Thymus (tissue), 11 donors: ENCODE measurements at regions not wholly inside any gene's neighbourhood (a gene's known extent, or its start where the extent isn't known, plus 50 kb on each side); places are given as distances from the start of the nearest gene placed in this dataset.
A peak's percentile ranks its signal among the peaks of the same experiment; 100 is the strongest.

Experiments used
- DNase-seq, 9 donors: peaks; one replicate each; pipeline ENCODE4 v3.0.0-alpha.2; 2013; ENCODE audit warnings: low spot score in 9 of 9, low read depth in 6 of 9, missing footprints in 1 of 9
- H3K27ac ChIP-seq, 2 donors: one replicate each; pipeline ENCODE4 v1.5.1; 2013; ENCODE audit warnings: control low read depth in 1 of 2, low read depth in 1 of 2, low read length in 1 of 2, mild to moderate bottlenecking in 1 of 2, moderate library complexity in 1 of 2
- H3K27me3 ChIP-seq, 2 donors: one replicate each; pipeline ENCODE4 v1.5.1; 2013; ENCODE audit warnings: low read length in 1 of 2; ENCODE audit not compliant: control insufficient read depth in 2 of 2, insufficient read depth in 1 of 2
- H3K36me3 ChIP-seq, 2 donors: one replicate each; pipeline ENCODE4 v1.5.1; 2013; ENCODE audit warnings: low read length in 1 of 2, mild to moderate bottlenecking in 1 of 2, moderate library complexity in 1 of 2; ENCODE audit not compliant: control insufficient read depth in 2 of 2, insufficient read depth in 2 of 2
- H3K4me1 ChIP-seq, 2 donors: one replicate each; pipeline ENCODE4 v1.5.1; 2013; ENCODE audit warnings: low read length in 2 of 2; ENCODE audit not compliant: control insufficient read depth in 2 of 2, insufficient read depth in 2 of 2
- H3K4me3 ChIP-seq, 2 donors: one replicate each; pipeline ENCODE4 v1.5.1; 2013; ENCODE audit warnings: low read length in 2 of 2, control low read depth in 1 of 2, mild to moderate bottlenecking in 1 of 2
- H3K9me3 ChIP-seq, 2 donors: one replicate each; pipeline ENCODE4 v1.5.1; 2013; ENCODE audit warnings: low read length in 1 of 2, mild to moderate bottlenecking in 1 of 2; ENCODE audit not compliant: control insufficient read depth in 2 of 2, insufficient read depth in 1 of 2
- WGBS: extraction: QIAGEN DNeasy Blood & Tissue Kit; methylation state at CpG from one replicate; pipeline ENCODE4 v1.1.7; 2013; 5-methylcytosine and 5-hydroxymethylcytosine counted together
- donor health status: healthy.

DNA sequence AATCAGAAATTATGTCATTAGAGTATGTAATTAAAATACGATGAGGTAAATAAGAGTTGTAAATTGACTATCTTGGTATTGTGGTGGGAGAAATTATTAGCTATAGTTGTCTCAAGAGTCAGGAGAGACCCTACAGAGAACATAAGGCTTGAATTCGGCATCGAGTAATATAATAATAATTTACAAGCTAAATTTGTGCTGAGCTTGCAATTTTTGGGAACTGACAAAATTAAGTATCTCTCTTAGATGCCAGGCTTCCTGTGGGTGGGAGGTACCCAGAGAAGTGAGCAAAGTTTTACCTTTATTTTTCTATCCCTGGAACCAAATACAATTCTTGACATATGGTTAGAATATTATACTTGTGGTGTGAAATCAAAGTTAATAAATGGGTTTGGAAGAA lies 1637.0 kb downstream of the EFNB2 start:
- Histone ChIP-seq H3K27ac (no peak overlapping the region), H3K9me3 (no peaks in the 10 kb centered on the region), H3K4me3 (no peak overlapping the region), H3K27me3 (no peaks in the 10 kb centered on the region), H3K36me3 (no peaks in the 10 kb centered on the region), H3K4me1 (no peaks in the 10 kb centered on the region)
- no peak for DNase-seq
- WGBS = 99% methylated on average over 3 of the region's 3 CpGs

DNA sequence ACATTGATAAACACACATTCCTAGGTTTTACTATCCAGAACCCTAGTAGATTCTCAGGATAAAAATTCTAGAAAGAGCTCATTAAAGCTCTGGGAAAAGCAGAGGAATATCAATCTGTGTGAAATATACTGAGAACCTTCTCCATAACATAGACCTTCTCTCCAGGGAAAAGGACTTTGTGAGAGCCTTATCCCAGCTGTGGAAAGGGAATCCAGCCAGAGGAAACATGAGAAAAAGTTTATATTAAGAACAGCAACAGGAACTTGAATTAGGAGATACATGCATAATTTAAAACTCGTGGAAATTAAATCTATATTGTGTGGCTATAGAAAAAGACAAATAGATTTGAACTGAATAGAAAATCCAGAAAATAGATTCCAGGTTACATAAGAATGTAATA lies 1639.9 kb downstream of the EFNB2 start:
- Histone ChIP-seq H3K4me3 (no peak overlapping the region), H3K9me3 (no peaks in the 10 kb centered on the region), H3K36me3 (no peaks in the 10 kb centered on the region), H3K4me1 (no peaks in the 10 kb centered on the region), H3K27me3 (no peaks in the 10 kb centered on the region), H3K27ac (no peak overlapping the region)
- DNase-seq = no peak
- 93% methylated on average over 1 of the region's 1 CpG for WGBS

DNA sequence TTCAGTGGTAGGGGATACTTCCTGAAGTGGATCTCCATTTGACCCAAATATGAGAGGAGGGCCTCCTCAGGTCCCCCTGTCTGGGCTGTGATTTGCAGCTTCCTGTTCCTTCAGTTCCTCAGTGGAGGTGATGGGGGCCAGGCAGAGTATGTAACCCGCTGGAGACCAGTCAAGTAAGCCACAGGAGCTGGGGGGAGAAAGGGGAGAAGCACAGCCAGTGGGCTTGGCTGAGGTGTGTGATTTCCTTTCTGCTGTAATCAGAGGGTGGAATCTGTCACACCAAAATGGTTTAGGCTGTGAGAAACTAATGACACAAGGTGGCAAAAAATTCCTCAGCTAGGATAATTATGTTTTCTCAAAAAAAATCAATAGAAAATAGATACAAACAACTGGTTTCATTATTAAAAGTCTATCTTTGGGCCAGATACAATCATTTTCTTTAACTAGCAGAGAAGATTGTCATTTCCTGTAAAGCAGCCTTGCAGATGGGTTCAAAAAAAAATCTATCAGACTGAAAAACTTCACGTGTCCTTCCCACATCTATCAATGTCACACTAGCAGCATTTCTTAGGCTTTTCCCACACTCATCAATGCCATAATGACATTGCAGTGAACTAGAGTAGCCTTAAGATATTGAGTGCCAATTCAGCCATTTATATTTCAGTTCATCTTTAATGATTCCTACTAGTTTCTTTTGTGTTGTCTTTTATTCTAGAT lies 1660.3 kb downstream of the EFNB2 start:
- WGBS = 3% methylated on average over 2 of the region's 2 CpGs
- no peaks in the 10 kb centered on the region for H3K36me3 ChIP-seq
- no peaks in the 10 kb centered on the region for H3K27me3 ChIP-seq
- peak in 8 of 9 donors; percentile 20 to 62 (median 30) for DNase-seq
- no peak overlapping the region for H3K4me3 ChIP-seq
- peaks cover 3 to 7% of the 10 kb centered on the region in 2 donors for H3K4me1 ChIP-seq
- H3K9me3 ChIP-seq = no peaks in the 10 kb centered on the region
- H3K27ac ChIP-seq = peak overlapping the region; percentile 60 to 81

DNA sequence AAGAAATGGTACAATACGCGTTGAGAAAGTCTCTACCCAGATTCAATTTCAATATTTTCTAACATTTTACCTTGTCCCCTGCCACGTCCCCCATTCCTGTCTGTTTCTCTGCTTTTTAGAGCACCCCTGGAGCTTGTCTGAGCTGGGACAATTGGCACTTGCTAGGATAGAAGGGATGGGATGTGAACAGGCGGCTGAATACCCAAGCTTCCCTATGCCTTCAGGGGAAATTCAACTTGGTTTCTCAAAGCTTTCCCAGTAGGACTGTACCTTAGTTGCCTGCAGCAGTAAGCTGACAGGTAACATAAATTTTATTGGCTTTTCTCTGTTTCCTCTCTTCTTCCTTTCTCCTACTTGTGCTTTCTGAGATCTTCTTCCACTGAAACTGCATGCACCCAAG lies 1663.3 kb downstream of the EFNB2 start:
- 73% methylated on average over 4 of the region's 4 CpGs for WGBS
- Histone ChIP-seq H3K4me1 (peaks cover 3 to 7% of the 10 kb centered on the region in 2 donors), H3K4me3 (no peak overlapping the region), H3K36me3 (no peaks in the 10 kb centered on the region), H3K27ac (no peak overlapping the region), H3K9me3 (no peaks in the 10 kb centered on the region), H3K27me3 (no peaks in the 10 kb centered on the region)
- no peak for DNase-seq

DNA sequence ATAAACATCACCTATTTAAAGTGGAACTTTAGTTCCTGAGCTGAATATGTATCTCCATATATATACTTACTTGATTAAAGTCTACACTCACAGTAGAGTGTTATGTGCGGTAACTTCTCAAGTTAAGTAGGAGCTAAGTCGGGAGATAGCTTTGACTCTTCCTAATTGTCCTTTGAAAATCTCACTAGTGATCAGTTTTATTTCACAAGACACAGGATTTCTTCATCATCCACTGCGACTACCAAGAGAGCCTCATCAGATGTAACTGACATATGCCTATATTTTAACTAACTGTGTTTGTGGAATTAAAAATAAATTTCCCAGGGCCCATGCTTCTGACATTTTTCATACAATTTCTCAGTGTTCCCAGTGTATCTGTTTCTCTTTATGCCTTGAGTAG lies 1664.0 kb downstream of the EFNB2 start:
- no peaks in the 10 kb centered on the region for H3K27me3 ChIP-seq
- H3K36me3 ChIP-seq = no peaks in the 10 kb centered on the region
- H3K4me3 ChIP-seq = no peak overlapping the region
- H3K9me3 ChIP-seq = peaks cover 0 to 3% of the 10 kb centered on the region in 2 donors
- 98% methylated on average over 3 of the region's 3 CpGs for WGBS
- H3K27ac ChIP-seq = no peak overlapping the region
- no peak for DNase-seq
- H3K4me1 ChIP-seq = peaks cover 3 to 7% of the 10 kb centered on the region in 2 donors

DNA sequence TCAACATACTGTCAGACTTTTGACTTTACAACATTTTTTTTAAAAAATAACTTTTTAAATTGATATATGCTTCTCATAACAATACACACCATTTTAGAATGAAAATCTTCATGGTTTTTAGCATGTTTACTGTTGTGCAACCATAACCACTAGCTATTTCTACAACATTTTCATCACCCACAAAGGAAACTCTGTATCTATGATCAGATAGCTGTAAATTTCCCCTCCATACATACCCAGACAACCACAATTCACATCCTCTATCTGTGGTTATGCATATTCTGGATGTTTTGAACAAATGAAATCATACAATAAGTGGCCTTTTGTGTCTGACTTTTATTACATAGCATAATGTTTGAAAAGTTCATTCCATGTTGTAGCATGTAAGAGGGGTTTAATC lies 1666.0 kb downstream of the EFNB2 start:
- no peaks in the 10 kb centered on the region for H3K4me1 ChIP-seq
- no peak overlapping the region for H3K27ac ChIP-seq
- H3K36me3 ChIP-seq = no peaks in the 10 kb centered on the region
- H3K27me3 ChIP-seq = no peaks in the 10 kb centered on the region
- peak in 6 of 9 donors; percentile 5 to 56 (median 16) for DNase-seq
- no peak overlapping the region for H3K4me3 ChIP-seq
- peaks cover 0 to 9% of the 10 kb centered on the region in 2 donors for H3K9me3 ChIP-seq

DNA sequence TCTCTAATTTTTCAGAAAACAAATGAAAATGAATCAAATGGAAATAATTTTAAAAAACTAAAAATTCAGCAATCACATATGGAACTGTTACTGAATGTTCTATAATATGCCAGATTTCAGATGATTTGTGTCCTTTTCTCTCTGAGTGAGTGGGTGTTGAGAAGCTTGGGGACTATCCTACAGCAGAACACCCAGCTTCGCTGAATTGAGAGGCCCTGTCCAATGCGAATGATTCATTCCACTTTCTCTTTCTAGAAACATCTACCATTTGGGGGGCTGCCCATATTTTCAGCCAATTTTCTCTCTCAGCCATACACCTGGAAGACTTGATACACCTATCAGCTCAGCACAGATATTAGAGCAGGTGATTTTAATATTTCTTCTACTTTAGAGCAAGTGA lies 1666.7 kb downstream of the EFNB2 start:
- Histone ChIP-seq H3K27me3 (no peaks in the 10 kb centered on the region), H3K36me3 (no peaks in the 10 kb centered on the region), H3K27ac (no peak overlapping the region), H3K4me1 (no peaks in the 10 kb centered on the region), H3K4me3 (no peak overlapping the region), H3K9me3 (peaks cover 0 to 9% of the 10 kb centered on the region in 2 donors)
- DNase-seq = no peak
- WGBS = 100% methylated on average over 2 of the region's 2 CpGs

DNA sequence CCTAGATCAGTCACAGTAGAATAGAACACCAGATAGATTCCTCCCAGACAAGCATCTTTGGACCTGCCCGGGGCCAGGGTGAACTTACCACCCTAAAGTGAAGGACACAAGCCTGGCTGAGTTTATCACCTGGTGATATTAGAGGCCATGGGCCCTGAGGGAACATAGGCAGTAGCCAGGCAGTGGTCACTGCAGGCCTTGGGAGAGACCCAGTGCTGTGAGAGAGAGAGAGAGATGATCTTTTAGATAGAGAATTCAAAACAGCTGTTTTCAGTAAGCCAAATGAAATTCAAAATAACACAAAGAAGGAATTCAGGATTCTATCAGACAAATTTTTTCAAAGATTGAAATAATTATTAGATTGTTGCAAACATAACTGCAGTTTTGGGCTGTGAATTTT lies 1679.9 kb downstream of the EFNB2 start:
- Histone ChIP-seq H3K27me3 (no peaks in the 10 kb centered on the region), H3K4me1 (no peaks in the 10 kb centered on the region), H3K4me3 (no peak overlapping the region), H3K36me3 (peaks cover 0 to 7% of the 10 kb centered on the region in 2 donors), H3K9me3 (peaks cover 0 to 14% of the 10 kb centered on the region in 2 donors), H3K27ac (no peak overlapping the region)
- no peak for DNase-seq
- 95% methylated on average over 1 of the region's 1 CpG for WGBS

DNA sequence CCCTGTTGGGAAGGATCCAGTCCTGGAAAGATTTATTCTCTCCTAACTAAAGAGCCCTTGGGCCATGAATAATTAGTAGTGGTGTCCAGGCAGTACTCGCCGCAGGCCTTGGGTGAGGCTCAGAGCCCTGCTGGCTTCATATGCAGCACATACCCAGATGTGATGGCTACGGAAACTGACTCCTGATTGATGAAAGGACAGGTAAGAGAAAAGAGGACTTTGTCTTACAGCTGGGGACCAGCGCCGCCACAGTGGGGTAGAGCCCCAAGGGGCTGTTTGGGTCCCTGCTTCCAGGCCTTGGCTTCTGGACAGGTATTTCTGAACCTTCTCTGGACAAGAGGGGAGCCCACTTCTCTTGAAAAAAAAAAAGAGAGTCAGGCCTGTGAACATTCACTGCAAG lies 1680.8 kb downstream of the EFNB2 start:
- DNase-seq = no peak
- H3K36me3 ChIP-seq = peaks cover 0 to 7% of the 10 kb centered on the region in 2 donors
- no peak overlapping the region for H3K27ac ChIP-seq
- H3K4me1 ChIP-seq = no peaks in the 10 kb centered on the region
- H3K4me3 ChIP-seq = no peak overlapping the region
- H3K27me3 ChIP-seq = no peaks in the 10 kb centered on the region
- peaks cover 0 to 14% of the 10 kb centered on the region in 2 donors for H3K9me3 ChIP-seq
- WGBS = 98% methylated on average over 5 of the region's 5 CpGs
